UCSD-AML1 (cell line): ENCODE measurements at regions not wholly inside any gene's neighbourhood (a gene's known extent, or its start where the extent isn't known, plus 50 kb on each side); places are given as distances from the start of the nearest gene placed in this dataset.
"Not testable (repeated sequence)": the region's sequence is repeated elsewhere in the genome, so short reads cannot be mapped to it uniquely, and the experiment has no call there.

Experiments used
- DNase-seq: peaks from one replicate; lab custom pipeline; 2025; ENCODE audit not compliant: unreplicated experiment; lab: John Stamatoyannopoulos, UW

GRCh38 chr2:88988617-88989016 lies 297.1 kb downstream of the RPIA start:
- not testable (repeated sequence) for DNase-seq

GRCh38 chr2:88992819-88993218 lies 301.3 kb downstream of the RPIA start:
- DNase-seq: not testable (repeated sequence)

- not testable (repeated sequence) for DNase-seq
Observed at GRCh38 chr2:88994856-88995255, 303.4 kb downstream of the RPIA start.

- peak; percentile 10 for DNase-seq
Observed at GRCh38 chr2:88996588-88996987, 305.1 kb downstream of the RPIA start.

- no peak for DNase-seq
Observed at GRCh38 chr2:88999365-88999764, 307.9 kb downstream of the RPIA start.

GRCh38 chr2:89000235-89000634 lies 308.8 kb downstream of the RPIA start:
- DNase-seq: no peak

- DNase-seq: not testable (repeated sequence)
Observed at GRCh38 chr2:89004238-89004637, 312.8 kb downstream of the RPIA start.

GRCh38 chr2:89020566-89020965 lies 329.1 kb downstream of the RPIA start:
- not testable (repeated sequence) for DNase-seq

GRCh38 chr2:89026296-89026695 lies 334.8 kb downstream of the RPIA start:
- DNase-seq: not testable (repeated sequence)

GRCh38 chr2:89027115-89027514 lies 335.6 kb downstream of the RPIA start:
- not testable (repeated sequence) for DNase-seq

- not testable (repeated sequence) for DNase-seq
Observed at GRCh38 chr2:89027536-89027935, 336.1 kb downstream of the RPIA start.

GRCh38 chr2:89029257-89029656 lies 337.8 kb downstream of the RPIA start:
- DNase-seq: not testable (repeated sequence)

- DNase-seq: not testable (repeated sequence)
Observed at GRCh38 chr2:89048138-89049066, 356.9 kb downstream of the RPIA start.

- DNase-seq: not testable (repeated sequence)
Observed at GRCh38 chr2:89058616-89059015, 367.1 kb downstream of the RPIA start.

GRCh38 chr2:89061174-89061573 lies 369.7 kb downstream of the RPIA start:
- DNase-seq: not testable (repeated sequence)

- DNase-seq: not testable (repeated sequence)
Observed at GRCh38 chr2:89076771-89077170, 385.3 kb downstream of the RPIA start.

GRCh38 chr2:89092911-89093310 lies 401.4 kb downstream of the RPIA start:
- DNase-seq: not testable (repeated sequence)

GRCh38 chr2:89095060-89095459 lies 403.6 kb downstream of the RPIA start:
- not testable (repeated sequence) for DNase-seq

GRCh38 chr2:89102587-89102986 lies 411.1 kb downstream of the RPIA start:
- DNase-seq: not testable (repeated sequence)

GRCh38 chr2:89106369-89107019 lies 415.0 kb downstream of the RPIA start:
- not testable (repeated sequence) for DNase-seq

GRCh38 chr2:89112434-89112833 lies 421.0 kb downstream of the RPIA start:
- DNase-seq: not testable (repeated sequence)

GRCh38 chr2:89113286-89113685 lies 421.8 kb downstream of the RPIA start:
- not testable (repeated sequence) for DNase-seq
